Head of caudate nucleus (tissue), 42 donors: ENCODE measurements at regions not wholly inside any gene's neighbourhood (a gene's known extent, or its start where the extent isn't known, plus 50 kb on each side); places are given as distances from the start of the nearest gene placed in this dataset.

Experiments
- DNase-seq, 42 donors: peaks; one replicate each; pipeline versions ENCODE4 v3.0.0 to v3.0.0-alpha.2; 2020 to 2021; ENCODE audit warnings: mixed read lengths in 7 of 42
- intact Hi-C: fragments of 100-400 bp; cut with DNase I; formaldehyde crosslinking; loops from one replicate; pipeline ENCODE4 v1.15.0; 2022

DNA sequence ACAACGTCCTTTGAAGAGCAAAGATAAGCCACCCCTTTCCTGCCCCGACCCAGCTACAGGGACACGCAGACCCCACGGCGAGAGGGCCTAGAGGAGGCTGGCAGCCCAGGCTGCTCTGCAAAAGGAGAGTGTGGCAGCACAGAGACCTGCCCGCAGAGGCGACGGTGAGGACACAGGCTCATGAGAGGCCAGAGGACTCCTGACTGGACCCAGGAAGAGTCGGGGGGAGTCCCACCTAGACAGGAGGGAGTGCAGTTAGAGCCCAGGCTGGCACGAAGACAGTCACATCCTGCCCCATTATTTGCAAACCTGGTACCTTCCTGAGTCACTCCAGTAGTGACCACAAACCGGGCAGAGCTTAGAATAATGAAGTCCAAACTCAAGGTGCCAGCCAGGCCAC is 227.7 kb upstream of the CDH4 start:
- DNase-seq: no peak
- intact Hi-C loops: no loop called here

DNA sequence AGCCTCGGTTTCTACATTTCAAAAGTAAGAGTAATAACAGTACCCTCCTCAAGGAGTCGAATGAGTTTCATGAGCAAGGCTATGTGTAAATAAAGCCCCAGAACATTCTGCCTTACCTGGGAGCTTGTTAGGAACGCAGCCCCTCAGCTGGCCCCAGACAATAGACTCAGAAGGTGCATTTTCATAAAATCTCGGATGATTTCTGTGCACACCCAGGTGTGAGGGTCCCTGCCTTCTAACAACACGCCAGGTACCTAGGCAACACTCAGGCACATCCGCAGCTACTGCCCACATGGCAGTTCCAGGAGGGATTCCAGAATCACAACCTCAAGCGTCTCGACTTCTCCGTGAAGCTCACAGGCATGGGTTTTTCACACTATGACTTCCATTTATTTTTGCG is 226.5 kb upstream of the CDH4 start:
- intact Hi-C loops: no loop called here
- DNase-seq: no peak

DNA sequence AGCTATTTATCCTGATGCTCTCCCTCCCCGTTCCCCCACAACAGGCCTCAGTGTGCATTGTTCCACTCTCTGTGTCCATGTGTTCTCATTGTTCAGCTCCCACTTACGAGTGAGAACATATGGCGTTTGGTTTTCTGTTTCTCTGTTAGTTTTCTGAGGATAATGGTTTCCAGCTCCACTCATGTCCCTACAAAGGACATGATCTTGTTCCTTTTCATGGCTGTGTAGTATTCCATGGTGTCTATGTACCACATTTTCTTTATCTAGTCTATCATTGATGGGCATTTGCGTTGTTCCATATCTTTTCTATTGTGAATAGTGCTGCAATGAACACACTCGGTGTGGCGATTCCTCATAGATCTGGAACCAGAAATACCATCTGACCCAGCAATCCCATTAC is 225.9 kb upstream of the CDH4 start:
- intact Hi-C loops: no loop called here
- DNase-seq: no peak

DNA sequence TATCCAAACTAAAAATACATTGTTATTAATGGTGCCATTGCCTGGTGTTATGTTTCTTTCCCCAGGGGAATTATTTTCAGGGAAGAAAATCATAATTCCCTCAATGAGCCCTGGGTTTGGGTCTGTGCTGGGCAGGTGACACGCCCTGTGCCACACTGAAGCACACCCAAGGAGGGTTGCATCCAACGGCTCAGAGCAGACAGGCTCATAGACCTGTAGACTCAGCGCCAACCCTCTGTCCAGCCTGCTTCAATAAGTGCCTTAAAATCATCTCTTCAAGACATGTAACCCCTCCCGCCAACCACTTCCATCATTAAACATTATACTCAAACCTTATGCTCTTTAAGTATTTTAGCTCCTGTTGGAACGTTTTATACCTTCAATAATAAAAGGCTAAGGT is 225.3 kb upstream of the CDH4 start:
- DNase-seq: no peak
- intact Hi-C loops: no loop called here

DNA sequence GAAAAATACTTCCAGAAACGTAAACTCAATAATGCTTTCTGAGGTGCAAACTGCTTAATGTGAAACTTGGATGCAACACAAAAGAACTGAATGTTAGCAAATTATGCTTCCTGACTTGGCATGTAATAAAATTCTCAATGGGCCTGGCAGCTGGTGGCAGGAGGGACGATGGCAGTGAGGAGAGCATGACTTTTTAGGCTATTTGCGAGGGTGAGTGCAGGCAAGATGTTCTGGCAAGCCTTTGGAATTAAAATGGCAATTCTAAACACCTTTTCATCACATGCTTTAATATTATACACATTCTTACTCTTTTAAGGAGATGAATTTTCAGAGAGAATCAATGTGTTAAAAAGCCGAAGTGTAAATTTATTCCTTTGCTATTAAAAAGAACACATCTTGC is 224.8 kb upstream of the CDH4 start:
- intact Hi-C loops: no loop called here

GRCh38 chr20:61030130-61030529 is 221.9 kb upstream of the CDH4 start:
- intact Hi-C loops: no loop called here
- peak in 1 of 42 donors; percentile 23 for DNase-seq

More for the DNA sequence above, 224.8 kb upstream of the CDH4 start:
- DNase-seq: peak in 1 of 42 donors; percentile 35

DNA sequence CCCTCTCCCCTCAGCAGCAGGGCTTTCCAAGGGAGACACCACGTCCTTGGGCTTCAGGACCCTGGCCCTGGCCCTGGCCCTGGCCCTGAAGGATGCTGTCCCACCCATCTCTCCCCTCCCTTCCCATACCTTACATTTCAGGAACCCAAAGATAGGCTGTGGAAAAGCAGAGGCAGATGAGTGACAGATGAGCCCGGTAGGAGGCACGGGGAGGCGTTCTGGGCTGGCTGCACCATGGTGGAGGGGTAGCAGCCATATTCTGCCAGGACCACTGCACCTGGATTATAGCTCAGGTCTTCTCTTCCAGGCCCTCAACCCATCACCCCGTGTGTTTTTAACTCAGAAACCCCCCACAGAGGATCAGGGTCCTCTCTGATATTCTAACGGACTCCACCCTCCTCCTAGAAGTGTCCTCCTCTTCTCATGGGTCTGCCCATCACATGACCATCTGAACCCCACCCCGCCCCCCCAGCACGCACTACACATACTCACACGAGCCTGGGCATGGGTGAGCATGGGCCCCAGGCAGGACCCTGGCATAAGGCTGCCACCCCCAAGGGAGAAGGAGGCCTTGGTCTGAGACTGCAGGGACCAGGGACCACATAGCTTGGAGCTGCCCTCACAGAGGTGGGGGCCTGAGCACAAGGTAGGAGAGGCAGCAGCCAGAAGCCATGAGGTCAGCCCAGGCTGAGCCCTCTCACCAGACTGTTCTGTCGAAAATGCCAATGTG is 220.8 kb upstream of the CDH4 start:
- peak in 6 of 42 donors; percentile 27 to 58 (median 37) for DNase-seq
- intact Hi-C loops: no loop called here

- intact Hi-C loops: no loop called here
- peak in 1 of 42 donors; percentile 0 for DNase-seq
Measured at GRCh38 chr20:61037498-61037897, 214.6 kb upstream of the CDH4 start.

DNA sequence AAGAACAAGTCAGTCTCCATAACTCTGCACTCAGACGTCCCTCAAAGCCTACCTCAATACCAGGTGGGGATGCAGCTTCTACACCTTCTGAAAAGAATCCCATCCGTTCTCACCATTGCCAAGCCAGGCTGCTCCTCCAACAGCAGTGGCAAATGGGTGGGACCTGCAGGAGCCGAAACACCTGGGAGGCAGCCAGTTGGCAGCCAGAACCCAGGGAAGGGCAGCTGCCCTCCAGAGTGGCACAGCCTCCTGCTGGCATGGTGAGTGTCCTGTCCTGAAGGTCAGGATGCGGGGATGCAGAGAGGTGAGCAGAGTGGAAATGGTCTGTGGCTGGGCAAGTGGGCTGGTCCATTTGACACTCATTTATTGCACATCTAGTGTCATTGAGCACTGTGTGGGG is 210.6 kb upstream of the CDH4 start:
- intact Hi-C loops: no loop called here
- peak in 1 of 42 donors; percentile 3 for DNase-seq

- DNase-seq: peak in 7 of 42 donors; percentile 27 to 46 (median 32)
Measured at GRCh38 chr20:61042506-61043385, 209.3 kb upstream of the CDH4 start.

DNA sequence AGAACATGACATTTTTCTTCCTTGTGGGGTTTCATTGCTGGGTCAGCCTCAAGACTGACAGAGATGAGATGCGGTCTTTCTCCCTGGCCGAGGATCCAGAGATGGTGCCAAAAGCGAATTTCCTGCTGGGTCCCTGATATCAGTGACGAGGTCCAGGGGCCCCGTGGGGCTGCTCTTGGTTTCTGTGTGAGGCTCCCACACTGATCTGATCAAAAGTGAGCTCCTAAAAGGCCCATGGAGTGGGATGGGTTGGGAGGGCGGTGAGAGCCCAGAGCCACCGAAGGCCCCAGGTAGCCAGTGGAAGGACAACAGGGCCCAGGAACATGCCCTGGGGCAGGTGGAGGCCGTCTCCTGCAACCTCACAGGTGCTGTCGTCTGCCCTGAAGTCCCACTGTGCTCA is 208.4 kb upstream of the CDH4 start:
- intact Hi-C loops: no loop called here
- peak in 1 of 42 donors; percentile 31 for DNase-seq

More at GRCh38 chr20:61042506-61043385, 209.3 kb upstream of the CDH4 start:
- intact Hi-C loops: no loop called here

GRCh38 chr20:61044499-61044898 is 207.6 kb upstream of the CDH4 start:
- peak in 1 of 42 donors; percentile 9 for DNase-seq

DNA sequence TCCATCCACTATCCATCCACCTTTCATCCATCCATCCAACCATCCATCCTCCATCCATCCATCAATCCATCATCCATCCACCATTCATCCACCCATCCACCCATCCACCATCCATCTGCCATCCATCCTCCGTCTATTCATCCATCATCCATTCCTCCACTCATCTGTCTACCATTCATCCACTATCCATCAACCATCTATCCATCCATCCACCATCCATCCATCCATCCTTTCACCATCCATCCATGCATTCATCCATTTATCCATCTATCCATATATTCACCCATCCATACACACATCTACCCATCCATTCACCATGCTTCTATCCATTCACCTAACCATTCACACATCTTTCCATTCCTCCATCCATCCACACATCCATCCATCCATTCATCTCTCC is 207.0 kb upstream of the CDH4 start:
- DNase-seq: no peak
- intact Hi-C loops: no loop called here

More at GRCh38 chr20:61044499-61044898, 207.6 kb upstream of the CDH4 start:
- intact Hi-C loops: no loop called here

GRCh38 chr20:61045876-61046585 is 206.0 kb upstream of the CDH4 start:
- peak in 7 of 42 donors; percentile 5 to 44 (median 26) for DNase-seq
- intact Hi-C loops: no loop called here

- DNase-seq: peak in 4 of 42 donors; percentile 1 to 16 (median 7)
- intact Hi-C loops: no loop called here
Measured at GRCh38 chr20:61046721-61047351, 205.2 kb upstream of the CDH4 start.

- DNase-seq: peak in 3 of 42 donors; percentile 5 to 29 (median 13)
- intact Hi-C loops: no loop called here
Measured at GRCh38 chr20:61047515-61047914, 204.5 kb upstream of the CDH4 start.

DNA sequence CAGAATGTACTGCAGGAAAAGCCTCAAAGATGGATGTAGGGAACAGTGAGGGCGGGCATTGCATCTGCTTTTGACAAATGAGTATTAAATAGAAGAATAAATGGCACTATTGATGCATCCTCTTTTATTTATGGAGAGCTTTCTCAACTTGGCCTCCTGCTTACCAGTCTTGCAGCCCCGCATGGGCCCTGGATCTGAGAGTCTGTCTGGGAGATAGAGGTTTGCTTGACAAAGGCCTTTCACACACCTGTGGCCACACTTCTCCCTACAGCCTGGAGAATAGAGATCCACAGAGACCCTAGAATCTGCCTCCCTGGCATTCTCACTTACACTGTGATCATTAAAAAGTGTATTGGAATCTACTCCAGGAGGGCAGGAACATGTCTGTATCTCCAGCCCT is 203.8 kb upstream of the CDH4 start:
- intact Hi-C loops: no loop called here
- peak in 1 of 42 donors; percentile 13 for DNase-seq

GRCh38 chr20:61049684-61050083 is 202.4 kb upstream of the CDH4 start:
- intact Hi-C loops: no loop called here
- peak in 3 of 42 donors; percentile 5 to 15 (median 12) for DNase-seq

GRCh38 chr20:61050336-61050890 is 201.6 kb upstream of the CDH4 start:
- intact Hi-C loops: no loop called here
- DNase-seq: peak in 3 of 42 donors; percentile 2 to 15 (median 2)
